ENCODE measurements at regions not wholly inside any gene's neighbourhood (a gene's known extent, or its start where the extent isn't known, plus 50 kb on each side); places are given as distances from the start of the nearest gene placed in this dataset.
"Not testable (repeated sequence)": the region's sequence is repeated elsewhere in the genome, so short reads cannot be mapped to it uniquely, and the experiment has no call there.

DNA sequence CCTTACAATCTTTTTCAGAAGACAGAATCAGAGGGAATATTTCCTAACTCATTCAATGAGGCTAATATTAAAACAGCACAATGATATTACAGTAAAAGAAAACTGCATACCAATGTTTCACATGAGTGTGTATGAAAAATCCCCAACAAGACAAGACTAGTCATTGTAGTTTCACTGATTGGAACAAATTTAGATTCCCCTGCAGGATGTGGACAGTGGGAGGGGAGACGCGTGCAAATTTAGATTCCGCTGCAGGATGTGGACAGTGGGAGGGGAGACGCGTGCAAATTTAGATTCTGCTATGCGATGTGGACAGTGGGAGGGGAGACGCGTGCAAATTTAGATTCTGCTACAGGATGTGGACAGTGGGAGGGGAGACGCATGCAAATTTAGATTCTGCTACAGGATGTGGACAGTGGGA, 138.7 kb downstream of the LMLN start:
- TF ChIP-seq ZNF274 (IDR thresholded peaks at IDR 0.05; ENCODE audit: low read depth, low read length); YY1 (IDR thresholded peaks at IDR 0.05; ENCODE audit: insufficient read depth, insufficient read length); SUZ12 (IDR thresholded peaks at IDR 0.05; ENCODE audit: extremely low read depth, insufficient read depth, insufficient read length): not testable (repeated sequence)

Data from NT2/D1 (cell line).